NCI-H2227 (cell line): ENCODE measurements at regions not wholly inside any gene's neighbourhood (a gene's known extent, or its start where the extent isn't known, plus 50 kb on each side); places are given as distances from the start of the nearest gene placed in this dataset.
"Not testable (repeated sequence)": the region's sequence is repeated elsewhere in the genome, so short reads cannot be mapped to it uniquely, and the experiment has no call there.

Experiments used
- DNase-seq: peaks from one replicate; lab custom pipeline; 2025; ENCODE audit not compliant: unreplicated experiment; lab: John Stamatoyannopoulos, UW

- DNase-seq: no peak
Observed at GRCh38 chr11:114928260-114928870, 250.0 kb downstream of the NXPE2 start.

GRCh38 chr11:114929351-114930000 is 251.1 kb downstream of the NXPE2 start:
- no peak for DNase-seq

GRCh38 chr11:114938799-114939198 is 260.5 kb downstream of the NXPE2 start:
- no peak for DNase-seq

GRCh38 chr11:114942207-114942606 is 263.9 kb downstream of the NXPE2 start:
- no peak for DNase-seq

- no peak for DNase-seq
Observed at GRCh38 chr11:114949614-114950351, 271.5 kb downstream of the NXPE2 start.

- DNase-seq: no peak
Observed at GRCh38 chr11:114953039-114953438, 274.7 kb downstream of the NXPE2 start.

- DNase-seq: no peak
Observed at GRCh38 chr11:114955923-114956322, 277.6 kb downstream of the NXPE2 start.

GRCh38 chr11:114956566-114956965 is 278.2 kb downstream of the NXPE2 start:
- no peak for DNase-seq

- DNase-seq: no peak
Observed at GRCh38 chr11:114959953-114960505, 281.7 kb downstream of the NXPE2 start.

GRCh38 chr11:114960819-114961218 is 282.5 kb downstream of the NXPE2 start:
- DNase-seq: not testable (repeated sequence)

- no peak for DNase-seq
Observed at GRCh38 chr11:114964676-114965214, 286.4 kb downstream of the NXPE2 start.

- DNase-seq: no peak
Observed at GRCh38 chr11:114970927-114971645, 292.8 kb downstream of the NXPE2 start.

GRCh38 chr11:114972105-114972504 is 293.8 kb downstream of the NXPE2 start:
- no peak for DNase-seq

- no peak for DNase-seq
Observed at GRCh38 chr11:114977651-114978050, 299.3 kb downstream of the NXPE2 start.

GRCh38 chr11:114982141-114982540 is 303.8 kb downstream of the NXPE2 start:
- DNase-seq: no peak

- no peak for DNase-seq
Observed at GRCh38 chr11:114984611-114985163, 306.4 kb downstream of the NXPE2 start.

GRCh38 chr11:114986365-114986764 is 308.0 kb downstream of the NXPE2 start:
- DNase-seq: no peak

GRCh38 chr11:114987186-114987760 is 308.9 kb downstream of the NXPE2 start:
- no peak for DNase-seq

GRCh38 chr11:114988644-114989043 is 310.3 kb downstream of the NXPE2 start:
- DNase-seq: no peak

GRCh38 chr11:114989536-114989935 is 311.2 kb downstream of the NXPE2 start:
- DNase-seq: no peak
